ENCODE measurements at regions not wholly inside any gene's neighbourhood (a gene's known extent, or its start where the extent isn't known, plus 50 kb on each side); places are given as distances from the start of the nearest gene placed in this dataset.

GRCh38 chr12:128052331-128052730, 214.6 kb upstream of the TMEM132C start:
- no peak for TF ChIP-seq POLR2AphosphoS5 (IDR thresholded peaks at IDR 0.05)
- TF ChIP-seq CTCF (IDR thresholded peaks at IDR 0.05) = no peak

All from prostate gland (tissue), 2 donors.